HAP-1 (cell line): ENCODE measurements at regions not wholly inside any gene's neighbourhood (a gene's known extent, or its start where the extent isn't known, plus 50 kb on each side); places are given as distances from the start of the nearest gene placed in this dataset.

ENCODE experiments used
- DNase-seq, 2 experiments: peaks; one replicate each; pipeline ENCODE4 v3.0.0-alpha.2; 2016 to 2020; ENCODE audit warnings: low spot score in 2 of 2
- H3K27me3 ChIP-seq: fragments of 250-450 bp; sonication (Bioruptor Pico); 2 replicates; pipeline ENCODE4 v1.5.1; 2020; ENCODE audit warnings: low read depth, mild to moderate bottlenecking, moderate library complexity
- H3K36me3 ChIP-seq: fragments of 250-450 bp; sonication (Bioruptor Pico); replicated peaks from 2 replicates; pipeline ENCODE4 v1.5.1; 2020; ENCODE audit warnings: mild to moderate bottlenecking
- H3K4me1 ChIP-seq: fragments of 250-450 bp; sonication (Bioruptor Pico); 2 replicates; pipeline ENCODE4 v1.5.1; 2020; ENCODE audit warnings: mild to moderate bottlenecking
- H3K4me3 ChIP-seq: fragments of 250-450 bp; sonication (Bioruptor Pico); 2 replicates; pipeline ENCODE4 v1.5.1; 2020; ENCODE audit warnings: mild to moderate bottlenecking, moderate library complexity
- H3K9me3 ChIP-seq: fragments of 250-450 bp; sonication (Bioruptor Pico); 2 replicates; pipeline ENCODE4 v1.5.1; 2020; ENCODE audit warnings: mild to moderate bottlenecking, moderate library complexity
- in situ Hi-C: fragments of 300-500 bp; cut with MboI; formaldehyde crosslinking; loops from 3 replicates; pipeline ENCODE4 v1.14.3; 2020; ENCODE audit warnings: low sequenced_read_pairs, inconsistent platforms, mixed read lengths

DNA sequence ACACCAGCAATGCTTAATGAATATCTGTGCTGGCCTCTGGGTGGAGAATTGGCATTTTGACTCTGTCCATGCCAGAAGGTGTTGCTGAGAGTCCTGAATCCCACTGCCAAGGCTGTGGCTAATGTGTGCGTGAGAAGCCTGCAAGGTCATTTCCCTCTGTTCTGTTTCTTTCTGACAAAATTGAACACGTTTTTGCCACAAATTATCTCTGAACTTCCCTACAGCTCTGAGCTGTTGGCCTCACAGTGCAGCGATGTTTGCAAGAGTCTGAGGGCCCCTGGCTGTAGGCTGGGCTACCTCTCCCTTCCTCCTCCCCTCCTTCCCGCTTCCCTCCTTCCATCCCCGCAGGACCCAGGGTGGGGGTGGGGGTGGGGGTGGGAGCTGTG lies 154.1 kb upstream of the HS6ST1 start:
- Histone ChIP-seq H3K4me1 (no peaks in the 10 kb centered on the region), H3K36me3 (no peaks in the 10 kb centered on the region), H3K4me3 (no peak overlapping the region), H3K9me3 (no peaks in the 10 kb centered on the region; the same call in 1 of the 2 replicates), H3K27me3 (no peaks in the 10 kb centered on the region)
- in situ Hi-C loops: no loop called here
- no peak for DNase-seq

DNA sequence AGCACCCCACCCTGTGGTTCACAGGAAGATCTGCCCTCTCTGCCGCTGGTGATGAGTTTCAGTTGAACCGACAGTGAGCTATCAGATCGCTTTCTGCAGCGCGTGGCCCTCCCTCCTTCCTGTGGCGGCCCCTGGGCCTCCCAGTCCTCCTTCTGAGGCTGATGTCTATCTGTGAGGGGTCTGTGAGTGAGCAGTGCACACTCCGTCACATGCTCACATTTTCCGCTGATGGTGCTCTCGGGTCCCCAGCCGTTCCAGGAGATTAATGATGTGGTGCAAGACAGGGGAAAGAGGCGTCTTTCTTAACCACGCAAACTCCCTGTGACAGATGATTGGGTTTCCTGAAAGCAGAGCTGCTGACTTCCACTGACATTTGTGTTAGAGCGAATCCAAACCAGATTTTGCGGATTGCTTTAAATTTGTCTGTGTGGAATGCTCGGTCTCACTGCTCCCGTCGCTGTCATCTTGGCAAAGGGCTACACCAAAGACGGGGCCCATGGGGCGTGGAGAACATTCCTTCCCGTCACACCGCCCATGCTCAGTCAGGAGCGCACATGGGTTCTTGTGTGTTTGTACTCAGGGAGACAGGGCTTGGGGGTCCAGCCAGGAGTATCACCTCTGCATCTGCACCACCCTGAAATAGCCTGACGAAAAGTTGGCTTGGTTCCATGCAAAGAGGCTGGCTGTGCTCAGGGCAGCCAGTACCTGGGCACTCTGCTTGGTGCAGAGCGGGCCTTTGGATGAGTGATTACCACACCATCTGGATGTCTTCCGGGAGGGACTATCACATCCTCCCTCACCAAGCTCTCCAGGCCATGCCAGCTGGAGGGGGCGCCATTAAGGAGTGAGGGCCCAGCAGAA lies 154.7 kb upstream of the HS6ST1 start:
- in situ Hi-C loops: no loop called here
- DNase-seq: no peak
- H3K9me3 ChIP-seq: no peaks in the 10 kb centered on the region; the same call in 1 of the 2 replicates
- no peaks in the 10 kb centered on the region for H3K4me1 ChIP-seq
- no peaks in the 10 kb centered on the region for H3K27me3 ChIP-seq
- no peak overlapping the region for H3K4me3 ChIP-seq
- no peaks in the 10 kb centered on the region for H3K36me3 ChIP-seq

DNA sequence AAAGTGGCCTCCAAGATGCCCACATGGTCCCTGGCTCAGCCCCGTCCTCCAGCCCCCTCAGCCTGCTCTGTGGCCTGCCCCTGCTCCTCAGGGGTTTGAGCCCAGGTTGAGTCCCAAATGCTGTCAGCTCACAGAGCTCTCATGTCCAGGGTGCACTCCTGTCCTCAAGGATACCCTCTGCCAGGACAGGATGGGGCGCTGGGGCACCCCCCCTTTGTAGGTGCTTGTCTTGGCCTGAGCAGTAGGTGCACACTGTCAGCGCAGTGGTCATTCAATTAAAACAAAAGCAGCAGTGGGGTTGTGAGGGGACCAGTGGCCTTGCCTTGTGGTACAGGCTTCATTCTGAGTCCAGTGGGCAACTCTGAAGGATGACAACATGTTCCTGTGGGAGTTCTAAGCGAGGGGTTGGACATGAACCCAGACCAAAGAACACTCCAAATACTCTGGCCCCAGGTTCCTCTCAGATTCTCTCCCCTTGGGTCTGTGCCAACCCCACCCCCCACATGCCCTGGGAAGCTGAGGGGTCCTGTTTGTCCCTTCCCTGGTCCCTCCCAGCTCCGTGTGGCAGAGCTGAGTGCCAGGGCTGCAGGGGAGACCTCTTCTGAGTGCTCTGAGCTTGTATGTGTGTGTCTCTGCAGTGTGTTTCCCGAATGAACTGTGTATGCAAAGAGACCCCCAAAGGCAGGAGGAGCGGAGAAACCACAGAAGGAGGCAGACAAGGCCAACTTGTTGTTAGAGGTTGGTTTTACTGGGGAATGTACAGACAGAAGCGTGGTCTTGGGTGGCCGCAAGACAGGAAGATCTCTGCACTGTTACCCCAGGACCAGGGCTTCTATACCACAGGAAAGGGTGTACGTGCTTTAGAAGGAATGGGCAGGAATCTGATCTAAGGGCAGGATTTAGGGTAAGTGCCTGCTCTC lies 155.6 kb upstream of the HS6ST1 start:
- in situ Hi-C loops: no loop called here

DNA sequence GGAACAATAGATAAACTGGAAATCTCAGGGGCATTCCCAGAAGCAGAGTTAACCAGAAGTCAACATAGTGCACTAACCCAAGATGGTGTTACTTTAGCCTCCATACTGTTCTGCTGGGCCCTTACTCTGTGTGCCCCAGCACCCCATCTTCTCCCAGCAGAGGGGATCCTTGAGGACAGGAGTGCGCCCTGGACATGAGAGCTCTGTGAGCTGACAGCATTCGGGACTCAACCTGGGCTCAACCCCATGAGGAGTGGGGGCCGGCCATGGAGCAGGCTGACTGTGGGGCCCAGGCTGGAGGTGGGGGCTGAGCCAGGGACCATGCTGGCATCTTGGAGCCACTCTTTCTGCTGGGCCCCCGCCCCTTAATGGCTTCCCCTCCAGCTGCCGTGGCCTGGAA lies 156.3 kb upstream of the HS6ST1 start:
- no peaks in the 10 kb centered on the region for H3K9me3 ChIP-seq

More for the DNA sequence above, 155.6 kb upstream of the HS6ST1 start:
- H3K36me3 ChIP-seq: no peaks in the 10 kb centered on the region
- no peaks in the 10 kb centered on the region for H3K4me1 ChIP-seq
- DNase-seq: no peak
- H3K4me3 ChIP-seq: no peak overlapping the region
- no peaks in the 10 kb centered on the region; the same call in 1 of the 2 replicates for H3K9me3 ChIP-seq
- no peaks in the 10 kb centered on the region for H3K27me3 ChIP-seq

DNA sequence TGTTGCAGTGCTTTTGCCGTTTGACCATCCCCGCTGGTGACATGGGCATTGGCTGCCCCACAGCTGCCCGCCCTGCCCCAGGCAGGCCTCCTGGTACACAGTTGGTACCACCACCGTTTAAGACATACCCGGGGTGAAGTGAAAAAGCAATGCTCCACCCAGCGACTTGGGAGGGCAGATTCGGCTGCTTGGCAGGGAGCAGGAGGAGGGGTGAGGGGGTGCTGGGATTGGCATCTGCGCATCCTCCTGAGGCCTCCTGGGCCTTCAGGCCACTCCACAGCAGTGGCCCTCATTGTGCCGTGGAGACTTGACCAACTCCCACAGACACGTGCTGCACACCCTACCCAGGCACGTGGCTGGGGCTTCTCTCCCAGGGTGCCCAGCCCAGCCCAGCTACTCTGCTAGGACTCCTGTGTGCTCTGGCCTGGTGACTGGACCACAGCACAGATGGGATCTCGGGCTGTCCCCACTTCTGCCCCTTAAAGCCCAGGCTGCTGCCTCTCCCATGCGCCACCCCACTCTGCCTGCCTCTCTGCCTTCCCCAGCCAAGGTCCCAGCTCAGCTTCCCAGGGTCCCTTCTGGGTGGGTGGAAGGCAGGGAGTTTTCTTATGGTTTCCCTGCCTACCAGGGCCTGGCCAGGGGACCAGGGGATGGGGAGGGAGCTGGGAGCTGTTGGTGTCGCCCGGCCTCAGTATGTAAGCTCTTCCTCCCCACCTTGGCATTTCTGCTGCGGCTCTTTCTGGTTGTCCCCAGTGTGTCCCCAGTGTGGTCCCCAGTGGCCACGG lies 157.0 kb upstream of the HS6ST1 start:
- Histone ChIP-seq H3K36me3 (no peaks in the 10 kb centered on the region), H3K27me3 (no peaks in the 10 kb centered on the region), H3K4me1 (no peaks in the 10 kb centered on the region), H3K9me3 (no peaks in the 10 kb centered on the region), H3K4me3 (no peak overlapping the region)
- DNase-seq: no peak
- in situ Hi-C loops: no loop called here

More for the DNA sequence above, 156.3 kb upstream of the HS6ST1 start:
- Histone ChIP-seq H3K4me3 (no peak overlapping the region), H3K36me3 (no peaks in the 10 kb centered on the region), H3K27me3 (no peaks in the 10 kb centered on the region), H3K4me1 (no peaks in the 10 kb centered on the region)
- in situ Hi-C loops: no loop called here
- DNase-seq: no peak

DNA sequence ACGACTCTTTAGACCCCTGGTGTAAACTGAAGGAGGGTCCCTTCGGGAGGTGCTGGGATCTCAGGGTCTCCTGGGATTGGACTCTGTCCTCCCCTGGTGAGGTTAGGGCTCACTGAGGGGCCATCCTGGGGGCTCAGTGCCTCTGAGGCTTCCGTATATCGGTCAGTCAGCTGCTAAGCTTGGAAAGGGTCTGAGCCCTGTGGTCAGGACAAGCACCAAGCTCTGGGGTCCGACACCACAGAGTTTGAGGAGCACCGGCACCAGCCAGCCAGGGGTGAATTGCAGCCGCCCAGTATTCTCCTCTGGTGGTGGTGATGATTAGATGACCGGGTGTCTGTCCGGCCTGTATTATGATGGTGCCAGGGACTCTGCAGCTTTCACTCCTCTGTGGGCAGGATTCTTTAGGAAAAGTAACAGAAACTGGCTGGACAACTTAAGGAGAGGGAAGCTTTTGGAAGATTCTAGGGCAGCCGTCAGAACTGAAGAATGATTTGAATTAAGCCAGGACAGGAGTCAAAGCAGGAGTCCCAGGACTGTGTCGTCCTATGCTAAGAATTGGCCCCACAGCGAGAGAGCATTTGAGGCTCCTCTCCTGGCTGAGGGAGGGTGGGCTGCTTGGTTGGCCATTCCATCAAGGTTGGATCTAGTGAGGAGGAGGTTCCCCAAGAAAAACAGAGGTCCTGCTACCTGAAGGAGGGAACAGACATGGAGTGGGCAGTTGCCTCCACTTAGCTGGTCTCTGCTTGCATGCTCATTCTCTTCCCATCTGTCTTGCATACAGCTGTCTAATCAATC lies 158.6 kb upstream of the HS6ST1 start:
- Histone ChIP-seq H3K36me3 (no peaks in the 10 kb centered on the region), H3K27me3 (no peaks in the 10 kb centered on the region), H3K4me3 (no peak overlapping the region), H3K9me3 (no peaks in the 10 kb centered on the region), H3K4me1 (no peaks in the 10 kb centered on the region)
- no peak for DNase-seq
- in situ Hi-C loops: no loop called here

DNA sequence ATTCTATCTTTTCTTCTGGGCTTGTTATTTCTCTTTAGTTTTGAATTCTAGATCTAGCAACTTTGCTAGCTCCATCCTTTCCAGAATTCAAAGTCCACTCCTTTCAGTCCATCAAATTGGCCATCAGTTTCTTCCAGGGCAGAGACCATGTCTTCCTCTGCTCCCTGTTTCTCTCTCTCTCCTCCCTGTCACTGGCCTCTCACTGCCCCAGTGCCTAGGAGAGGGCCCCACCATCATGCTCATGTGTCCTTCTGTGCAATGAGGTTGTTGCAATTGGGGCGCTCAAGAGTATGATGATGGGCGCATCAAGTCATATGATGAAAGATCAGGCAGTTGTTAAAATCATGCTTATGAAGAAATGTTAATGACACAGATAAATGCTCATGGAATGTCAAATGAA lies 159.2 kb upstream of the HS6ST1 start:
- no peak for DNase-seq
- no peaks in the 10 kb centered on the region for H3K4me1 ChIP-seq
- no peaks in the 10 kb centered on the region for H3K36me3 ChIP-seq
- H3K4me3 ChIP-seq: no peak overlapping the region
- H3K9me3 ChIP-seq: no peaks in the 10 kb centered on the region
- no peaks in the 10 kb centered on the region for H3K27me3 ChIP-seq
- in situ Hi-C loops: no loop called here

DNA sequence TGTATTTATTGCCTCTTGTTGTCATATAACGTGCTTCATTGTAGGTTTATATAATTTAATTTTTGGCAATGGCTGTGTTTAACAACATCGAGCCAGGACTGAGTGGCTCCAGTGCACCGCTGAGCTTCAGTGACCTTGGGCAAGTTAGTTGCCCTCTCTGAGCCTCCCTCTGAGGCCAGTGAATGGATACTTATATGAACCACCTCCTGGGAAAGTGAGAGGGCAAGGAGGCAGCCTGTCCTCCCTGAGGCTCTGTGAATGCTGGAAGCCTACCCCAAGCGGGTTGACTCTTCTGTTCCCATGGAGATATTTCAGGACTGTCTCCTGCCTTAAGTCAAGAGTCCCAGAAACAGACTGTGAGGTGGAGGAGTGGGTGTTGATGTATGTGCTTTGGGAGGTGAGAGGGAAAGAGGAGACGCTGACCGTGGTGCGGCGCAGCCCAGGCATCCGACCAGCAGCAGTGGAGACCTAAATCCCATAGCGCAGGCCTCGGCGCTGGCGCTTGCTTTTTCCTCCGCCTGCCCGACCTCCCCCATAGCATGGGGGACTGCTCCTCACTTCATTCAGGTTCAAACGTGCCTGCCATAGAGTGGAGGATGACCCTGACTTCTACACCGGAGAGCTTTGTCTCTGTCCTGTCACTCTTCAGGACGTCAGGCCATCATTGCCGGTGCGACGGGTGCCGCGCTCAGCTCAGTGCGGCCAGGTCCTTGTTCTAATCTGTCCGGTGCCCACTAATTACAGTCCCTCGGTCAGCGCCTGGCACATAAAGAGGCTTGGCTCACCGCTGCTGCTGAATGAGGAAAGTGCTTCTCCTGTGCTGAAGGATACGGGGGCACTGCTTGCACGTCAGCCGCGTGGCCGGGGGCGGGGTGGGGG lies 167.3 kb upstream of the HS6ST1 start:
- H3K9me3 ChIP-seq: no peaks in the 10 kb centered on the region
- in situ Hi-C loops: no loop called here
- H3K36me3 ChIP-seq: no peaks in the 10 kb centered on the region
- no peak for DNase-seq
- H3K27me3 ChIP-seq: no peaks in the 10 kb centered on the region
- no peaks in the 10 kb centered on the region for H3K4me1 ChIP-seq
- H3K4me3 ChIP-seq: no peak overlapping the region

DNA sequence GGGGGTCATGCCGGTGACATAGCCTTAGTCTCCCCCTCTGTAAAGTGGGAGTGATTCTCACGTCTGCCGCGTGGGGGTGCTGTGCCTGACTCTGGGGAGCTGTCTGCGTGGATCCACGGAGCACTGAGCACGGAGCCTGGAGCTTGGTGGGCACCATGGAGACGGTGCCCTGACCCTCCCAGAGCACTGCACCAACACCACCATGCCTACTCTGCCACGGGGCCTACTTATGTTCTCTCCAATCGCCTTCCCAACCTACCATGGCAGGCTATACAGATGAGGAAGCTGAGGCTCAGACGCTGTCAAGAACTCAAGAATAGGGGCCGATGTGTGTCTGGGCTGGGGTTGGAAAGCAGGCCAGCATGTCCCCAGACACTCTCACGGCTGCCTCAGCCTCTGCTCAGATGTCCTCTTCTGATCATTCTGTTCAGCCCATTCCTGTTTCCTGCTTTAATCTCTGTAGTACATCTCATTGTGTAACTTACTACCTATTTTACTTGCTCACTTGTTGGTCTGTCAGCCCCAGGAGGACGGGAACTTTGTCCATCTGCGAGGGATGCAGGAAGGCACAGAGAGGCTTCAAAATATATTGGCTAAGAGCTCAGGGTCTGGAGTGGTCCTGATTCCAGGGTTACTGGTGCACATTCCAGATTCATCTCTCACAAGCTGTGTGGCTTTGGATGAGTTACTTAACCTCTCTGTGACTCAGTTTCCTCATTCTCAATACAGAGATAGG lies 168.1 kb upstream of the HS6ST1 start:
- no peak for DNase-seq
- H3K36me3 ChIP-seq: no peaks in the 10 kb centered on the region
- H3K4me1 ChIP-seq: no peaks in the 10 kb centered on the region
- no peak overlapping the region for H3K4me3 ChIP-seq
- H3K9me3 ChIP-seq: no peaks in the 10 kb centered on the region
- H3K27me3 ChIP-seq: no peaks in the 10 kb centered on the region
- in situ Hi-C loops: no loop called here

DNA sequence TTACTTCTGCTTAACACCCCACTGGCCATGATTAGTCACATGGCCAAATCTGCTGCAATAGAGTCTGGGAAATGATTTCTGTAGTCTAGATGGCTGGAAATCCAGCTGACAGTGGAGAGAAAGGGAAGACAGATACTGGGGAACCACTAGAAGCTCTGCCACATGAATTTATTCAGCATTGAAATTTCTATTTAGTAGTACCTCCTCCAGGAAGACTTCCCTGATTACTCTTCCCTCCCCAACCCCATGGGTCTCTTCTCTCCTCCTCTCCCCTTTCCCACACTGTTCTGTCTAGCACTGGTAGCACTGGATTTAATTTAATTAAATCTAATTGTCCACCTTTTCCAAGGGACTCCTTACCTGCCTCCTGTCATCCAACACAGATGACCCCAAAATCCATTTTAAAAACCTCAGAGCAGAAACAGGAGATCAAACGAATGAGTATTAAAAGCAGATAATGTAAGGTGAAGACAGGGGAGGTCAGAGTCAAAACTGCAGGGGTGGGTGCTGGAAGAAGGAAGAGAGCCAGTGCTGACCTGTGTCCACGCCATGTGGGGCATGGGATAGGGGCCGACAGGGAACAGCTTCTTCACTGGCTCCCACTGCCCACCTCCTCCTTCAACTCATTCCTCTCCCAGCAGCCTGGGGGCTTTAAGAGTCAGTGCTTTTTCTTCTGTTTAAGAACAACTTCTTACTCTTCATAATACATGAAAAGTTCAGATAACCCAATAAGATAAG lies 169.2 kb upstream of the HS6ST1 start:
- H3K4me3 ChIP-seq: no peak overlapping the region
- H3K4me1 ChIP-seq: no peaks in the 10 kb centered on the region
- no peaks in the 10 kb centered on the region for H3K9me3 ChIP-seq
- no peaks in the 10 kb centered on the region for H3K27me3 ChIP-seq
- no peak for DNase-seq
- in situ Hi-C loops: no loop called here
- H3K36me3 ChIP-seq: no peaks in the 10 kb centered on the region

DNA sequence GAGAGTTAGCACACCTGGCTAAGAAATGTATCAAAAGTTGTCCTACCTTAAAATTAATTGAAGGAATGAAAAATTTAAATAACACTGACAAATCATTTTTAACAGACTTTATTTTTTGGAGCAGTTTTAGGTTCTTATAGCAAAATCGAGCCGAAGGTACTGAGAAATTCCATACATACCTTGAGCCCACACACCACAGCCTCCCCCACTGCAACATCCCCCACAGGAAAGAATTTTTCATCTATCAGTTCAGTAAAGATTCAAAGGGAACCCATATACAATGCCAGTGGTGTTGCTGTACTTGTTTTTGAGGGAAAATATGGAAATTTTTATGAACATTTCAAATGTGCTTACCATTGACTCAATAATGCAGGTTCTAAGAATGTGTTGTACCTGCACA lies 169.8 kb upstream of the HS6ST1 start:
- H3K27me3 ChIP-seq: no peaks in the 10 kb centered on the region
- no peak for DNase-seq
- in situ Hi-C loops: no loop called here
- no peaks in the 10 kb centered on the region for H3K36me3 ChIP-seq
- H3K4me1 ChIP-seq: no peaks in the 10 kb centered on the region
- H3K9me3 ChIP-seq: no peaks in the 10 kb centered on the region
- H3K4me3 ChIP-seq: no peak overlapping the region
